CD4-positive, alpha-beta T cell treated with Interferon gamma for 1 hour (primary cell): ENCODE measurements at regions not wholly inside any gene's neighbourhood (a gene's known extent, or its start where the extent isn't known, plus 50 kb on each side); places are given as distances from the start of the nearest gene placed in this dataset.

ENCODE experiments used
- DNase-seq: peaks from one replicate; pipeline ENCODE4 v3.0.0-alpha.2; 2020

GRCh38 chr12:75974323-75975187 is 57.0 kb downstream of the PHLDA1 start:
- peak; percentile 52 for DNase-seq

GRCh38 chr12:75971253-75971652 is 60.3 kb downstream of the PHLDA1 start:
- no peak for DNase-seq

- DNase-seq = no peak
Observed at GRCh38 chr12:75970310-75970709, 61.3 kb downstream of the PHLDA1 start.

GRCh38 chr12:75969768-75970167 is 61.8 kb downstream of the PHLDA1 start:
- peak; percentile 34 for DNase-seq

- no peak for DNase-seq
Observed at GRCh38 chr12:75965661-75966060, 65.9 kb downstream of the PHLDA1 start.

- DNase-seq = peak; percentile 59
Observed at GRCh38 chr12:75964150-75964549, 67.4 kb downstream of the PHLDA1 start.

- no peak for DNase-seq
Observed at GRCh38 chr12:75961878-75962277, 69.7 kb downstream of the PHLDA1 start.

- no peak for DNase-seq
Observed at GRCh38 chr12:75960954-75961661, 70.5 kb downstream of the PHLDA1 start.

GRCh38 chr12:75960086-75960910 is 71.3 kb downstream of the PHLDA1 start:
- DNase-seq = no peak

GRCh38 chr12:75959506-75959905 is 72.1 kb downstream of the PHLDA1 start:
- DNase-seq = no peak

- DNase-seq = no peak
Observed at GRCh38 chr12:75959060-75959459, 72.5 kb downstream of the PHLDA1 start.

- DNase-seq = no peak
Observed at GRCh38 chr12:75955251-75955650, 76.3 kb downstream of the PHLDA1 start.

GRCh38 chr12:75954749-75955148 is 76.8 kb downstream of the PHLDA1 start:
- no peak for DNase-seq

- no peak for DNase-seq
Observed at GRCh38 chr12:75954041-75954440, 77.5 kb downstream of the PHLDA1 start.

- DNase-seq = no peak
Observed at GRCh38 chr12:75953312-75953906, 78.2 kb downstream of the PHLDA1 start.

- DNase-seq = no peak
Observed at GRCh38 chr12:75951399-75952278, 79.9 kb downstream of the PHLDA1 start.

- DNase-seq = no peak
Observed at GRCh38 chr12:75947156-75947723, 84.3 kb downstream of the PHLDA1 start.

- DNase-seq = no peak
Observed at GRCh38 chr12:75945581-75945980, 86.0 kb downstream of the PHLDA1 start.

- no peak for DNase-seq
Observed at GRCh38 chr12:75944905-75945432, 86.6 kb downstream of the PHLDA1 start.

- DNase-seq = no peak
Observed at GRCh38 chr12:75944097-75944904, 87.3 kb downstream of the PHLDA1 start.
